ENCODE measurements at regions not wholly inside any gene's neighbourhood (a gene's known extent, or its start where the extent isn't known, plus 50 kb on each side); places are given as distances from the start of the nearest gene placed in this dataset.
"Not testable (repeated sequence)": the region's sequence is repeated elsewhere in the genome, so short reads cannot be mapped to it uniquely, and the experiment has no call there.

DNA sequence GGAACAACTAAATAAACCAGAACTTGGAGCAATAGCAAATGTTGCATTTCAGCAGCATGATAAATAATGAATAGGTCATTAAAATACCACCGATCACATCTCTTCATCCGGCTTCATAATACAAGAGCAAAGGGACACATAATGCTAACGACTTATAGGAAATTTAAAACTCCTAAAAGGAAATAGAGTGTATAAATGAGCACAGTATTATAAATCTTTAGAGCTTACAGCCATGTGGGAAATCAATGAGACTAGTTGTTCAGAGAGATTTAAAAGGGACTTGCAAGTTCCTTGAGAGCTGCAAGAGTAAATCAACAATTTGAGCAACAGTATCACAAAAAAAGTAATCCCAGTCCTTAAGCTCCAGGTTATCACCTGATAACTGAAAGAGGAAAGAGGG is 677.0 kb downstream of the PLOD2 start:
- Histone ChIP-seq H3K4me1 (no peaks in the 10 kb centered on the region), H3K27ac (no peak overlapping the region), H3K4me3 (no peak overlapping the region), H3K36me3 (no peaks in the 10 kb centered on the region), H3K27me3 (no peaks in the 10 kb centered on the region), H3K9me3 (no peaks in the 10 kb centered on the region)
- TF ChIP-seq, protein P1, sequence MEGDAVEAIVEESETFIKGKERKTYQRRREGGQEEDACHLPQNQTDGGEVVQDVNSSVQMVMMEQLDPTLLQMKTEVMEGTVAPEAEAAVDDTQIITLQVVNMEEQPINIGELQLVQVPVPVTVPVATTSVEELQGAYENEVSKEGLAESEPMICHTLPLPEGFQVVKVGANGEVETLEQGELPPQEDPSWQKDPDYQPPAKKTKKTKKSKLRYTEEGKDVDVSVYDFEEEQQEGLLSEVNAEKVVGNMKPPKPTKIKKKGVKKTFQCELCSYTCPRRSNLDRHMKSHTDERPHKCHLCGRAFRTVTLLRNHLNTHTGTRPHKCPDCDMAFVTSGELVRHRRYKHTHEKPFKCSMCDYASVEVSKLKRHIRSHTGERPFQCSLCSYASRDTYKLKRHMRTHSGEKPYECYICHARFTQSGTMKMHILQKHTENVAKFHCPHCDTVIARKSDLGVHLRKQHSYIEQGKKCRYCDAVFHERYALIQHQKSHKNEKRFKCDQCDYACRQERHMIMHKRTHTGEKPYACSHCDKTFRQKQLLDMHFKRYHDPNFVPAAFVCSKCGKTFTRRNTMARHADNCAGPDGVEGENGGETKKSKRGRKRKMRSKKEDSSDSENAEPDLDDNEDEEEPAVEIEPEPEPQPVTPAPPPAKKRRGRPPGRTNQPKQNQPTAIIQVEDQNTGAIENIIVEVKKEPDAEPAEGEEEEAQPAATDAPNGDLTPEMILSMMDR (IDR thresholded peaks at IDR 0.05) = no peak
- TF ChIP-seq POLR2AphosphoS5 (IDR thresholded peaks at IDR 0.05; ENCODE audit: insufficient read depth in 1 of 2, low read depth in 1 of 2) (no peak), POLR2A (IDR thresholded peaks at IDR 0.05) (no peak)
- intact Hi-C loops (cut with DNase I) = no loop called here
- DNase-seq (ENCODE audit: extremely low spot score in 2 of 2) = no peak

GRCh38 chr3:145489011-145489410 is 672.0 kb downstream of the PLOD2 start:
- Histone ChIP-seq H3K4me3 (no peak overlapping the region), H3K27me3 (no peaks in the 10 kb centered on the region), H3K36me3 (no peaks in the 10 kb centered on the region), H3K27ac (no peak overlapping the region), H3K4me1 (no peaks in the 10 kb centered on the region), H3K9me3 (no peaks in the 10 kb centered on the region)
- DNase-seq (ENCODE audit: extremely low spot score in 2 of 2) = no peak
- intact Hi-C loops (cut with DNase I) = no loop called here
- TF ChIP-seq, protein P1 (IDR thresholded peaks at IDR 0.05) = no peak
- TF ChIP-seq POLR2AphosphoS5 (IDR thresholded peaks at IDR 0.05; ENCODE audit: insufficient read depth in 1 of 2, low read depth in 1 of 2) = no peak
- TF ChIP-seq POLR2A (IDR thresholded peaks at IDR 0.05) = no peak

DNA sequence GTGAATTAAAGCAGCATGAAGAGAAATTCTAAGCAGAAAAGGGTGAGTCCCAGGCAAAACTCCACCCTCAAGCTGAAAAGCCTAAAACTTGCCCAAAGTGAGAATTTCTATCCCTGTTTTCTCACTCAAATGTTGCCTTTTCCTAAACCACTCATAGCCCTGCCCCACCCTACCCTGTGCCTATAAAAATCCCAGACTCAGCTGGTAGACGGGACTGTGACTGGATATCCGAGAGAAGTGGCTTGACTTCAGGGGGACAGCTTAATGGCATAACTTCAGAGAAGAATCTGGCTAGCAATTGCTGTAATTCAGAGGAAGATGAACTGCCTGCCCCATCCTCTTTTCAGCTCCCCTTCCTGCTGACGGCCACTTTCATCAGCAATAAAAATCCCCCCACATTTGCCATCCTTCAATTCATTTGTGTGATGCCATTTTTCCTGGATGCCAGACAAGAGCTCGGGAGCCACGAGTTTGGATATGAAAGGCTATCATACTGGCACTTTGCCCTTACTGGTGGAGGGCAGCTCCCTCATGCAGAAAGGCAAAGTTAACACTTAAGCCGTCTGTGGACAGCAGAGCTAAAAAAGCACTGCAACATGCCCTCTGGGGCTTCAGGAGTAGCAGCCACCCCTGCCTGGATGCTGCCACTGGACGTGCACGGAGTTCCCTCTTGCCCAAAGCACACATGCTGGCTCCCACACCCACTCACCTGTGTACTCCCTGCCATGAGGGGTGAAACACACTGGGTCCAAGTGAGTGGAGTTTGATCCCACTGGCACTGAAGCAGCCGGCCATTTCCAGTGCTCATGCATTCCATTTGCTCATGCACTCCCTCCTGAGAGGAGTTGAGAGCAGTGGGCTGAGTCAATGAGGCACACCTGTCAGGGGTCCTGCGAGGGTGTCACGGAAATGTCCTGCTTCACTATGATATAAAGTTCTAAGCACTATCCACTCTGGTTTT is 670.6 kb downstream of the PLOD2 start:
- TF ChIP-seq POLR2AphosphoS5 (IDR thresholded peaks at IDR 0.05; ENCODE audit: insufficient read depth in 1 of 2, low read depth in 1 of 2) = no peak
- no peak for TF ChIP-seq POLR2A (IDR thresholded peaks at IDR 0.05)
- TF ChIP-seq, protein P1 (IDR thresholded peaks at IDR 0.05) = no peak
- Histone ChIP-seq H3K4me3 (no peak overlapping the region), H3K9me3 (no peaks in the 10 kb centered on the region), H3K27ac (no peak overlapping the region), H3K27me3 (no peaks in the 10 kb centered on the region), H3K4me1 (no peaks in the 10 kb centered on the region), H3K36me3 (no peaks in the 10 kb centered on the region)
- intact Hi-C loops (cut with DNase I) = no loop called here
- no peak for DNase-seq (ENCODE audit: extremely low spot score in 2 of 2)

- Histone ChIP-seq H3K27ac (no peak overlapping the region), H3K27me3 (no peaks in the 10 kb centered on the region), H3K36me3 (no peaks in the 10 kb centered on the region), H3K4me1 (no peaks in the 10 kb centered on the region), H3K4me3 (no peak overlapping the region), H3K9me3 (no peaks in the 10 kb centered on the region)
- no peak for DNase-seq (ENCODE audit: extremely low spot score in 2 of 2)
- TF ChIP-seq, protein P1 (IDR thresholded peaks at IDR 0.05) = no peak
- TF ChIP-seq POLR2AphosphoS5 (IDR thresholded peaks at IDR 0.05; ENCODE audit: insufficient read depth in 1 of 2, low read depth in 1 of 2) = no peak
- no peak for TF ChIP-seq POLR2A (IDR thresholded peaks at IDR 0.05)
- intact Hi-C loops (cut with DNase I) = no loop called here
Measured at GRCh38 chr3:145492456-145492855, 668.5 kb downstream of the PLOD2 start.

- intact Hi-C loops (cut with DNase I); H3K4me1 ChIP-seq: not testable (repeated sequence)
Measured at GRCh38 chr3:145517416-145517815, 643.6 kb downstream of the PLOD2 start.

More at GRCh38 chr3:145517416-145517815, 643.6 kb downstream of the PLOD2 start:
- H3K36me3 ChIP-seq; DNase-seq (ENCODE audit: extremely low spot score in 2 of 2); H3K4me3 ChIP-seq; H3K27me3 ChIP-seq; H3K9me3 ChIP-seq; H3K27ac ChIP-seq: not testable (repeated sequence)
